Neural progenitor cell (in vitro differentiated cells): ENCODE measurements at regions not wholly inside any gene's neighbourhood (a gene's known extent, or its start where the extent isn't known, plus 50 kb on each side); places are given as distances from the start of the nearest gene placed in this dataset.

Experiments
- DNase-seq: peaks from one replicate; pipeline ENCODE4 v3.0.0-alpha.2; 2016; ENCODE audit warnings: low spot score
- H2AFZ ChIP-seq: fragments of 200-600 bp; sonication (generic); replicated peaks from 2 replicates; pipeline ENCODE4 v1.6.1; 2016; ENCODE audit warnings: antibody characterized with exemption
- H3F3A ChIP-seq: fragments of 200-600 bp; sonication (generic); 2 replicates; pipeline ENCODE4 v1.6.1; 2016; ENCODE audit warnings: antibody characterized with exemption, low read depth
- H3K27ac ChIP-seq: fragments of 200-600 bp; sonication (generic); 2 replicates; pipeline ENCODE4 v1.5.1; 2016; ENCODE audit warnings: mild to moderate bottlenecking
- H3K27me3 ChIP-seq: fragments of 200-600 bp; sonication (generic); 2 replicates; pipeline ENCODE4 v1.6.1; 2016; ENCODE audit warnings: mild to moderate bottlenecking, moderate library complexity
- H3K36me3 ChIP-seq: fragments of 200-600 bp; sonication (generic); 2 replicates; pipeline ENCODE4 v1.5.1; 2016
- H3K4me1 ChIP-seq: fragments of 200-600 bp; sonication (generic); 2 replicates; pipeline ENCODE4 v1.6.1; 2016; ENCODE audit warnings: mixed run types
- H3K4me2 ChIP-seq: fragments of 200-600 bp; sonication (generic); 2 replicates; pipeline ENCODE4 v1.6.1; 2016
- H3K4me3 ChIP-seq: fragments of 200-600 bp; sonication (generic); 2 replicates; pipeline ENCODE4 v1.5.1; 2016
- H3K79me2 ChIP-seq: fragments of 200-600 bp; sonication (generic); 2 replicates; pipeline ENCODE4 v1.6.1; 2016; ENCODE audit warnings: low read depth
- H3K9ac ChIP-seq: fragments of 200-600 bp; sonication (generic); 2 replicates; pipeline ENCODE4 v1.6.1; 2016
- H3K9me3 ChIP-seq: fragments of 200-600 bp; sonication (generic); 2 replicates; pipeline ENCODE4 v1.5.1; 2016; ENCODE audit warnings: low read depth
- H4K20me1 ChIP-seq: fragments of 200-600 bp; sonication (generic); 2 replicates; pipeline ENCODE4 v1.6.1; 2016; ENCODE audit warnings: low read depth
- H3K27ac Mint-ChIP-seq: 3 replicates; pipeline ENCODE4 v1.8.0; 2021; ENCODE audit warnings: mixed read lengths
- H3K27me3 Mint-ChIP-seq: 2 replicates; pipeline ENCODE4 v1.8.0; 2022; ENCODE audit warnings: low read depth, mild to moderate bottlenecking, inconsistent platforms, moderate library complexity, mixed read lengths; ENCODE audit not compliant: insufficient read depth
- H3K36me3 Mint-ChIP-seq: 3 replicates; pipeline ENCODE4 v1.8.0; 2021; ENCODE audit warnings: mixed read lengths
- H3K4me1 Mint-ChIP-seq: 3 replicates; pipeline ENCODE4 v1.8.0; 2021; ENCODE audit warnings: mixed read lengths
- H3K4me3 Mint-ChIP-seq: 3 replicates; pipeline ENCODE4 v1.8.0; 2021; ENCODE audit warnings: mild to moderate bottlenecking, moderate library complexity, mixed read lengths
- H3K9me3 Mint-ChIP-seq: 3 replicates; pipeline ENCODE4 v1.8.0; 2020; ENCODE audit warnings: mixed read lengths
- EZH2 ChIP-seq: fragments of 200-600 bp; sonication (generic); IDR thresholded peaks from 2 replicates; pipeline ENCODE4 v1.6.1; 2017; ENCODE audit warnings: antibody characterized with exemption, mild to moderate bottlenecking, moderate library complexity
- EZH2phosphoT487 ChIP-seq: fragments of 200-600 bp; sonication (generic); IDR thresholded peaks from 2 replicates; pipeline ENCODE4 v1.6.1; 2017; ENCODE audit warnings: antibody characterized with exemption
- TF ChIP-seq, protein P1 (sequence below): fragments of 200-600 bp; sonication (generic); IDR thresholded peaks from 2 replicates; pipeline ENCODE4 v1.5.1; 2017; ENCODE audit warnings: antibody characterized with exemption, mild to moderate bottlenecking

DNA sequence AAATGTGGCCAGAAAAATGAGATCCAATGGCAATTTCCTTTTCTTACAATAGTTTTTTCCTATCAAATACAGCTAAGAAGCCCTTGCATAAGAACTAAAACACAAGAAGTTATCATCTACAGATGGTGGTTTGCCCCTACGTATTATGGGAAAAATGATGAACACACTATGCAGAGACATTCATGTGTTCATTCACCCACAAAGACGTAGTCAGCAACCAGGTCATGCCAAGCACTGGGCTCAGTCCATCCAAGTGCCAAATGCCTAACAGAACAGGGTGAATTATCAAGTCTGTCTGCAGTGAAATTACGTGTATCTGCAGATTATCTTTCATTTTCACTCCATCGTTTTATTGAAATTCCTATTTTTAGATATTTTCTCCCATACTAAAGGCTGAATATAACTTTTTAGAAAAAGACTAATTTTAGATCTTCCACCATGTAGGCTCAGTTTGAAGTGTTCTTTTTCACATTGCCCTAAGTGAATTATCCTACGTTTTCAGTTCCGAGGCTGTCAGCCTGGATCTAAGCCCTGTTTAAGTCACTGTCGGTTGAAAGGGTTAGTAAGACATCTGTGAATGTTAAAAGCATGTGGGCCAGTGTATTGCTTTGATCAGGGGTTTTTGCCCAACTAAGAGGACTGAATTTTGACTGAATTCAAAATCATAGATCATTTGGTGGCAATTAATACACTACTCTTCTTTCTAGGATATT lies 78.1 kb upstream of the DHX40 start:
- H3K9ac ChIP-seq, result no peak overlapping the region
- no peaks in the 10 kb centered on the region for H3K36me3 Mint-ChIP-seq
- H3F3A ChIP-seq, result no peaks in the 10 kb centered on the region
- no peaks in the 10 kb centered on the region for H3K36me3 ChIP-seq
- no peak overlapping the region for H3K27ac ChIP-seq
- H3K27me3 Mint-ChIP-seq, result peaks cover 4% of the 10 kb centered on the region
- H4K20me1 ChIP-seq, result no peaks in the 10 kb centered on the region
- H3K4me3 Mint-ChIP-seq, result no peak overlapping the region
- no peak for DNase-seq
- H3K9me3 Mint-ChIP-seq, result no peaks in the 10 kb centered on the region
- H3K79me2 ChIP-seq, result no peaks in the 10 kb centered on the region
- peaks cover 6% of the 10 kb centered on the region for H3K27me3 ChIP-seq
- TF ChIP-seq EZH2, result no peak
- TF ChIP-seq, protein P1, sequence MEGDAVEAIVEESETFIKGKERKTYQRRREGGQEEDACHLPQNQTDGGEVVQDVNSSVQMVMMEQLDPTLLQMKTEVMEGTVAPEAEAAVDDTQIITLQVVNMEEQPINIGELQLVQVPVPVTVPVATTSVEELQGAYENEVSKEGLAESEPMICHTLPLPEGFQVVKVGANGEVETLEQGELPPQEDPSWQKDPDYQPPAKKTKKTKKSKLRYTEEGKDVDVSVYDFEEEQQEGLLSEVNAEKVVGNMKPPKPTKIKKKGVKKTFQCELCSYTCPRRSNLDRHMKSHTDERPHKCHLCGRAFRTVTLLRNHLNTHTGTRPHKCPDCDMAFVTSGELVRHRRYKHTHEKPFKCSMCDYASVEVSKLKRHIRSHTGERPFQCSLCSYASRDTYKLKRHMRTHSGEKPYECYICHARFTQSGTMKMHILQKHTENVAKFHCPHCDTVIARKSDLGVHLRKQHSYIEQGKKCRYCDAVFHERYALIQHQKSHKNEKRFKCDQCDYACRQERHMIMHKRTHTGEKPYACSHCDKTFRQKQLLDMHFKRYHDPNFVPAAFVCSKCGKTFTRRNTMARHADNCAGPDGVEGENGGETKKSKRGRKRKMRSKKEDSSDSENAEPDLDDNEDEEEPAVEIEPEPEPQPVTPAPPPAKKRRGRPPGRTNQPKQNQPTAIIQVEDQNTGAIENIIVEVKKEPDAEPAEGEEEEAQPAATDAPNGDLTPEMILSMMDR, result no peak
- H3K4me1 Mint-ChIP-seq, result no peaks in the 10 kb centered on the region
- no peak overlapping the region for H3K27ac Mint-ChIP-seq
- no peak overlapping the region for H3K4me2 ChIP-seq
- no peaks in the 10 kb centered on the region for H3K9me3 ChIP-seq
- no peak overlapping the region for H3K4me3 ChIP-seq
- no peaks in the 10 kb centered on the region for H3K4me1 ChIP-seq
- peak overlapping the region; percentile 36 for H2AFZ ChIP-seq

DNA sequence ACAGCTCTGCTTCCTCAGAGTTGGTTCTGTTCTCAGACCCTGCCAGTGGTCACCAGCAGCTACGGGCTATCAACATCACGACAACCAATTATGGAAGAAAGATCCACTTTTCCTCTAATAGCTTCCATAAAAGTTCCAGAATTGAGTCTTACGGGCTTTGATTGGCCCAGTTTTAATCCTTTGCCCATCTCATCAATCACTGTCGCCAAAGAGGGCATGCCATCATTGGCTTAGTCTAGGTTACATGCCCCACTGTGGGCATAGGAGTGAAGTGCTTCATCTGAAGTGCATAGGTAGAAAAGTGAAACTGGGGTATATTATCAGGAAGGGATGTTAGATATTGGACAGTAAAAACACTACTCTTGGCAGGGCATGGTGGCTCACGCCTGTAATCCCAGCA lies 76.6 kb upstream of the DHX40 start:
- Histone ChIP-seq H3K36me3 (no peaks in the 10 kb centered on the region), H3K27me3 (peaks cover 6% of the 10 kb centered on the region), H3K27ac (no peak overlapping the region), H3K79me2 (no peaks in the 10 kb centered on the region), H3K4me3 (no peak overlapping the region), H3K9me3 (no peaks in the 10 kb centered on the region), H4K20me1 (no peaks in the 10 kb centered on the region), H3K9ac (no peak overlapping the region), H2AFZ (no peak overlapping the region), H3F3A (no peaks in the 10 kb centered on the region), H3K4me2 (no peak overlapping the region), H3K4me1 (no peaks in the 10 kb centered on the region)
- peaks cover 4% of the 10 kb centered on the region for H3K27me3 Mint-ChIP-seq
- no peak overlapping the region for H3K27ac Mint-ChIP-seq
- no peak for DNase-seq
- H3K36me3 Mint-ChIP-seq, result no peaks in the 10 kb centered on the region
- H3K9me3 Mint-ChIP-seq, result no peaks in the 10 kb centered on the region
- H3K4me1 Mint-ChIP-seq, result peaks cover 4% of the 10 kb centered on the region
- H3K4me3 Mint-ChIP-seq, result no peak overlapping the region
- TF ChIP-seq, protein P1, result no peak
- no peak for TF ChIP-seq EZH2phosphoT487
- no peak for TF ChIP-seq EZH2

DNA sequence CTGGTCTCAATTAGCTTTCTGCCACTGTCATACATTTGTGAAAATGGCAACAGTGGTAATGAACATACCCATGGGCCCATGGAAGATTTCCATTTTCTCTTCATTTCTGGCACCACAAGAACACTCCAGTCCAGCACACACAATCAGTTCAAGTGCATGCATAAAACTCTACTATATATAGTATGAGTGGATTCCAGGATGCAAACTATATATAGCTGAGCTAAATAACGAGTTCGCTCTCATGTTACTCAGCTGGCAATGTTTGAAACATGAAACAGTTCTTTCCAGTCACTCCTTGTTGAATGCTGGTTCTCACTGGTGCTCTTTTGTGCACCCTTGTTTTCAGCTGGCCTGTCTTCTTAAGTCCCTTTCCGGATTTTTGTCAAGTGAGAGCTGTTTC lies 75.2 kb upstream of the DHX40 start:
- TF ChIP-seq EZH2 (no peak), EZH2phosphoT487 (no peak)
- TF ChIP-seq, protein P1, result no peak
- H3K4me3 ChIP-seq, result no peak overlapping the region
- no peaks in the 10 kb centered on the region for H3K9me3 Mint-ChIP-seq
- no peaks in the 10 kb centered on the region for H3K9me3 ChIP-seq
- no peaks in the 10 kb centered on the region for H4K20me1 ChIP-seq
- no peaks in the 10 kb centered on the region for H3F3A ChIP-seq
- H3K4me3 Mint-ChIP-seq, result no peak overlapping the region
- H3K27ac Mint-ChIP-seq, result no peak overlapping the region
- no peaks in the 10 kb centered on the region for H3K79me2 ChIP-seq
- peaks cover 16% of the 10 kb centered on the region for H3K4me1 Mint-ChIP-seq
- H3K36me3 ChIP-seq, result no peaks in the 10 kb centered on the region
- H3K27ac ChIP-seq, result no peak overlapping the region
- peaks cover 4% of the 10 kb centered on the region for H3K27me3 Mint-ChIP-seq
- H2AFZ ChIP-seq, result no peak overlapping the region
- no peaks in the 10 kb centered on the region for H3K36me3 Mint-ChIP-seq
- no peak overlapping the region for H3K9ac ChIP-seq
- no peak overlapping the region for H3K4me2 ChIP-seq
- H3K27me3 ChIP-seq, result peaks cover 6% of the 10 kb centered on the region
- no peaks in the 10 kb centered on the region for H3K4me1 ChIP-seq
- DNase-seq, result no peak
